ENCODE measurements at regions not wholly inside any gene's neighbourhood (a gene's known extent, or its start where the extent isn't known, plus 50 kb on each side); places are given as distances from the start of the nearest gene placed in this dataset.

- TF ChIP-seq, protein P1, sequence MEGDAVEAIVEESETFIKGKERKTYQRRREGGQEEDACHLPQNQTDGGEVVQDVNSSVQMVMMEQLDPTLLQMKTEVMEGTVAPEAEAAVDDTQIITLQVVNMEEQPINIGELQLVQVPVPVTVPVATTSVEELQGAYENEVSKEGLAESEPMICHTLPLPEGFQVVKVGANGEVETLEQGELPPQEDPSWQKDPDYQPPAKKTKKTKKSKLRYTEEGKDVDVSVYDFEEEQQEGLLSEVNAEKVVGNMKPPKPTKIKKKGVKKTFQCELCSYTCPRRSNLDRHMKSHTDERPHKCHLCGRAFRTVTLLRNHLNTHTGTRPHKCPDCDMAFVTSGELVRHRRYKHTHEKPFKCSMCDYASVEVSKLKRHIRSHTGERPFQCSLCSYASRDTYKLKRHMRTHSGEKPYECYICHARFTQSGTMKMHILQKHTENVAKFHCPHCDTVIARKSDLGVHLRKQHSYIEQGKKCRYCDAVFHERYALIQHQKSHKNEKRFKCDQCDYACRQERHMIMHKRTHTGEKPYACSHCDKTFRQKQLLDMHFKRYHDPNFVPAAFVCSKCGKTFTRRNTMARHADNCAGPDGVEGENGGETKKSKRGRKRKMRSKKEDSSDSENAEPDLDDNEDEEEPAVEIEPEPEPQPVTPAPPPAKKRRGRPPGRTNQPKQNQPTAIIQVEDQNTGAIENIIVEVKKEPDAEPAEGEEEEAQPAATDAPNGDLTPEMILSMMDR (IDR thresholded peaks at IDR 0.05), result no peak
- no peak for TF ChIP-seq EP300 (IDR thresholded peaks at IDR 0.05)
Observed at GRCh38 chrX:148084611-148085010, 103.5 kb downstream of the FMR1NB start.

Data from sigmoid colon (tissue), 4 donors.